Fibroblast of pulmonary artery (primary cell): ENCODE measurements at regions not wholly inside any gene's neighbourhood (a gene's known extent, or its start where the extent isn't known, plus 50 kb on each side); places are given as distances from the start of the nearest gene placed in this dataset.

Experiments
- DNase-seq: peaks from one replicate; pipeline ENCODE4 v3.0.0-alpha.2; 2010; ENCODE audit warnings: low read depth
- H3K4me3 ChIP-seq: replicated peaks from 2 replicates; pipeline ENCODE4 v1.5.1; 2011; ENCODE audit warnings: low read depth, mild to moderate bottlenecking, control low read depth, low read length, moderate library complexity
- CTCF ChIP-seq: IDR thresholded peaks from 2 replicates; pipeline ENCODE4 v1.5.1; 2011; ENCODE audit warnings: mild to moderate bottlenecking, control low read depth, low read length, inconsistent platforms; ENCODE audit errors: missing control alignments

- no peak for DNase-seq
- H3K4me3 ChIP-seq = no peak overlapping the region
- TF ChIP-seq CTCF = no peak
Observed at GRCh38 chr6:33869826-33870423, 66.1 kb upstream of the MLN start.

GRCh38 chr6:33869121-33869520, 65.3 kb upstream of the MLN start:
- no peak for DNase-seq
- no peak for TF ChIP-seq CTCF
- H3K4me3 ChIP-seq = no peak overlapping the region

GRCh38 chr6:33868141-33868540, 64.3 kb upstream of the MLN start:
- no peak overlapping the region for H3K4me3 ChIP-seq
- TF ChIP-seq CTCF = no peak
- DNase-seq = no peak

GRCh38 chr6:33865478-33866077, 61.8 kb upstream of the MLN start:
- TF ChIP-seq CTCF = no peak
- no peak overlapping the region for H3K4me3 ChIP-seq
- no peak for DNase-seq

GRCh38 chr6:33863723-33864440, 60.1 kb upstream of the MLN start:
- DNase-seq = no peak
- TF ChIP-seq CTCF = no peak
- no peak overlapping the region for H3K4me3 ChIP-seq

GRCh38 chr6:33863084-33863483, 59.3 kb upstream of the MLN start:
- DNase-seq = no peak
- no peak for TF ChIP-seq CTCF
- no peak overlapping the region for H3K4me3 ChIP-seq
